HFFc6 (cell line): ENCODE measurements at regions not wholly inside any gene's neighbourhood (a gene's known extent, or its start where the extent isn't known, plus 50 kb on each side); places are given as distances from the start of the nearest gene placed in this dataset.

Experiments
- DNase-seq: peaks from one replicate; pipeline ENCODE4 v3.0.0-alpha.2; 2018
- H3K27ac Mint-ChIP-seq: 2 replicates; pipeline ENCODE4 v1.8.0; 2020; ENCODE audit warnings: mild to moderate bottlenecking, mixed read lengths
- H3K27me3 Mint-ChIP-seq: 2 replicates; pipeline ENCODE4 v1.8.0; 2021; ENCODE audit warnings: mild to moderate bottlenecking, moderate library complexity, mixed read lengths; ENCODE audit not compliant: insufficient read depth
- H3K36me3 Mint-ChIP-seq: 2 replicates; pipeline ENCODE4 v1.8.0; 2021; ENCODE audit warnings: low read depth, mixed read lengths
- H3K4me1 Mint-ChIP-seq: 2 replicates; pipeline ENCODE4 v1.8.0; 2020; ENCODE audit warnings: low read depth, mixed read lengths
- H3K4me3 Mint-ChIP-seq: 2 replicates; pipeline ENCODE4 v1.8.0; 2020; ENCODE audit warnings: mild to moderate bottlenecking, moderate library complexity, mixed read lengths
- H3K9me3 Mint-ChIP-seq: 2 replicates; pipeline ENCODE4 v1.8.0; 2020; ENCODE audit warnings: mild to moderate bottlenecking, mixed read lengths
- CTCF ChIP-seq: fragments of 200-600 bp; sonication (generic); IDR thresholded peaks from 2 replicates; pipeline ENCODE4 v1.5.0; 2021; ENCODE audit warnings: antibody characterized with exemption, mild to moderate bottlenecking

GRCh38 chr5:173734716-173735115, 118.3 kb upstream of the BOD1 start:
- Mint-ChIP-seq H3K4me1 (no peaks in the 10 kb centered on the region), H3K36me3 (no peaks in the 10 kb centered on the region), H3K27ac (no peak overlapping the region), H3K4me3 (no peak overlapping the region), H3K27me3 (peaks cover 21% of the 10 kb centered on the region), H3K9me3 (no peaks in the 10 kb centered on the region)
- no peak for TF ChIP-seq CTCF
- no peak for DNase-seq

DNA sequence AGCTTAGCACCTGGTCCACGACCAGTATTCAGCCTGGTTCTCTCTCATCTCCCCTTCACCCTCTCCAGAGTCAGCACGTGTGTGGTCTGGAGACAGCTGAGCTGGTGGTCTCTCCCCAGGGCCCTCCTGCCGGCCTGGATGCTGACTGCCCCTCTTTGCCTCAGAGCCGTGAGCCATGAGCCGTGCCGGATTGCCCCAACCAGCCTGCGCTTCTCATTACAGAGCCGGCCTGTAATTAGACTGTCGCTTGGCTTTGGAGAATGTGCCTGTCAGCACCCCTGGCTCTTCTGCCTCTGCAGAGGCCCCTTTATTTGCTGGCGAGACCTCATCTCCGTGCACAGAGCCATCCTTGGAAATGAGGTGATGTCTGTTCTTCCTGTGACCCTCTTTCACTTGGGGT, 118.7 kb upstream of the BOD1 start:
- H3K27ac Mint-ChIP-seq, result no peak overlapping the region
- no peaks in the 10 kb centered on the region for H3K9me3 Mint-ChIP-seq
- no peak overlapping the region for H3K4me3 Mint-ChIP-seq
- no peak for TF ChIP-seq CTCF
- no peaks in the 10 kb centered on the region for H3K36me3 Mint-ChIP-seq
- H3K27me3 Mint-ChIP-seq, result peaks cover 24% of the 10 kb centered on the region
- no peaks in the 10 kb centered on the region for H3K4me1 Mint-ChIP-seq
- no peak for DNase-seq

GRCh38 chr5:173735691-173736090, 119.2 kb upstream of the BOD1 start:
- Mint-ChIP-seq H3K4me1 (no peaks in the 10 kb centered on the region), H3K36me3 (no peaks in the 10 kb centered on the region), H3K27ac (no peak overlapping the region), H3K27me3 (peaks cover 26% of the 10 kb centered on the region), H3K9me3 (no peaks in the 10 kb centered on the region), H3K4me3 (no peak overlapping the region)
- no peak for DNase-seq
- TF ChIP-seq CTCF, result no peak

GRCh38 chr5:173736374-173736773, 119.9 kb upstream of the BOD1 start:
- no peak for DNase-seq
- H3K4me1 Mint-ChIP-seq, result no peaks in the 10 kb centered on the region
- peaks cover 26% of the 10 kb centered on the region for H3K27me3 Mint-ChIP-seq
- no peak for TF ChIP-seq CTCF
- no peak overlapping the region for H3K4me3 Mint-ChIP-seq
- H3K36me3 Mint-ChIP-seq, result no peaks in the 10 kb centered on the region
- no peaks in the 10 kb centered on the region for H3K9me3 Mint-ChIP-seq
- no peak overlapping the region for H3K27ac Mint-ChIP-seq

DNA sequence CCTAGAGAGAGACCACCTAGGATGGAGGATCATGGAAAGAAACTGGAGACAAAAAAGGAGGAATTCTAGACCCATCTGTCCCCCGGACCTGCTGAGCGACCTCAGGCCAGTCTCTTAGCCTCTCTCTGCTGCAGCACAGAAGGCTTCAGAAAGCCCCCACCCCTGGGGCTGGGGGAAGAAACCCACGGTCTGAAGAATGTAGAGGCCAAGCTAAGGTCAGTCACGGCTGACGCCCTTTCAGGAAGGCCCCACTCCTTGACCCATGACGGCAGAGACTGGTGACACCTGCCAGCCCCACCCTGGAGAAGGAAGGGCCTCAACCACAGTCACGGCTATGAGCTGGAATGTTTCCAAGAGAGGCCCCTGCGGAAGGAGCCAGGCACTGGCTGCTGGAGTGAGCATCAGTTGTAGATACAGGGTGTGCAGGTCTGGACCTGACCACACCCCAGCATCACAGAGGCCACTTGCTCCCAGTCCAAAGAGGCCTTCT, 120.5 kb upstream of the BOD1 start:
- DNase-seq, result no peak
- Mint-ChIP-seq H3K4me1 (no peaks in the 10 kb centered on the region), H3K36me3 (no peaks in the 10 kb centered on the region), H3K27me3 (peaks cover 25% of the 10 kb centered on the region), H3K4me3 (no peak overlapping the region), H3K9me3 (no peaks in the 10 kb centered on the region), H3K27ac (no peak overlapping the region)
- TF ChIP-seq CTCF, result no peak

GRCh38 chr5:173739741-173740140, 123.3 kb upstream of the BOD1 start:
- Mint-ChIP-seq H3K27me3 (peaks cover 23% of the 10 kb centered on the region), H3K4me1 (peaks cover 3% of the 10 kb centered on the region), H3K36me3 (no peaks in the 10 kb centered on the region), H3K9me3 (no peaks in the 10 kb centered on the region), H3K4me3 (no peak overlapping the region), H3K27ac (no peak overlapping the region)
- no peak for DNase-seq
- no peak for TF ChIP-seq CTCF
